GM20000 (cell line): ENCODE measurements at regions not wholly inside any gene's neighbourhood (a gene's known extent, or its start where the extent isn't known, plus 50 kb on each side); places are given as distances from the start of the nearest gene placed in this dataset.

Source experiments
- DNase-seq: peaks from one replicate; pipeline ENCODE4 v3.0.0; 2012; ENCODE audit warnings: low spot score
- CTCF ChIP-seq: IDR thresholded peaks from 2 replicates; pipeline ENCODE4 v1.5.1; 2012; ENCODE audit warnings: mild to moderate bottlenecking, control low read depth; ENCODE audit errors: extremely low read depth, missing control alignments

- no peak for TF ChIP-seq CTCF
- no peak for DNase-seq
These were observed 722.3 kb downstream of the CDH8 start for GRCh38 chr16:61313931-61314330.

GRCh38 chr16:61309386-61309785, 726.9 kb downstream of the CDH8 start:
- TF ChIP-seq CTCF: no peak
- DNase-seq: no peak

GRCh38 chr16:61306204-61306603, 730.0 kb downstream of the CDH8 start:
- no peak for DNase-seq
- TF ChIP-seq CTCF: no peak

GRCh38 chr16:61296814-61297213, 739.4 kb downstream of the CDH8 start:
- no peak for DNase-seq
- no peak for TF ChIP-seq CTCF

- DNase-seq: no peak
- no peak for TF ChIP-seq CTCF
These were observed 739.9 kb downstream of the CDH8 start for GRCh38 chr16:61296305-61296704.

- DNase-seq: no peak
- TF ChIP-seq CTCF: no peak
These were observed 740.9 kb downstream of the CDH8 start for GRCh38 chr16:61295311-61295710.

- TF ChIP-seq CTCF: no peak
- DNase-seq: no peak
These were observed 747.1 kb downstream of the CDH8 start for GRCh38 chr16:61289141-61289540.

- DNase-seq: no peak
- no peak for TF ChIP-seq CTCF
These were observed 758.4 kb downstream of the CDH8 start for GRCh38 chr16:61277849-61278248.
